HL-60 (cell line): ENCODE measurements at regions not wholly inside any gene's neighbourhood (a gene's known extent, or its start where the extent isn't known, plus 50 kb on each side); places are given as distances from the start of the nearest gene placed in this dataset.

ENCODE experiments used
- POLR2AphosphoS5 ChIP-seq: IDR thresholded peaks from 2 replicates; pipeline ENCODE4 v1.6.1; 2012; ENCODE audit warnings: low read depth
- TF ChIP-seq, protein P1 (sequence below): IDR thresholded peaks from one replicate; pipeline ENCODE4 v1.5.1; 2011; ENCODE audit warnings: low read length, control low read depth, inconsistent platforms; ENCODE audit not compliant: insufficient read depth

DNA sequence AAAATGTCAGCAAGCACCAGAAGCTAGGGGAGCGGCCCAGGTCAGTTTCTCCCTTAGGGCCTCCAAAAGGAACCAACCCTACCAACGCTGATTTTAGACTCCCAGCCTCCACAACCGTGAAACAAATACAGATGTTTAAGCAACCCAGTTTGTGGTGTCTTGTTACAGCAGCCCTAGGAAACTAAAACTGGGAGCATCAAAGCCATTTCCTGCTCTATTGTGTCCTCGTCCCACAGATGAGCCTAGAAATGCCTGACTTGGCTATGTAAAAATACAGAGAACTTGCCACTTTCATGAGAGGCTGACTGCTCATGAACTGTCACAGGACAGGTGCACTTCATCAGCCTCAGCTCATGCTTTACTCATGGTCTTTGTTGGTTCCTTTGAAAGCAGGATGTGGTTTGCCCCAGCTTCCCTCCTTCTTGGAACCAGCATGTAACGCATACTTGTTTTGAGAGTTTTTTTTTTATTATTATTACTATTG is 97.6 kb upstream of the SLC39A10 start:
- TF ChIP-seq, protein P1, sequence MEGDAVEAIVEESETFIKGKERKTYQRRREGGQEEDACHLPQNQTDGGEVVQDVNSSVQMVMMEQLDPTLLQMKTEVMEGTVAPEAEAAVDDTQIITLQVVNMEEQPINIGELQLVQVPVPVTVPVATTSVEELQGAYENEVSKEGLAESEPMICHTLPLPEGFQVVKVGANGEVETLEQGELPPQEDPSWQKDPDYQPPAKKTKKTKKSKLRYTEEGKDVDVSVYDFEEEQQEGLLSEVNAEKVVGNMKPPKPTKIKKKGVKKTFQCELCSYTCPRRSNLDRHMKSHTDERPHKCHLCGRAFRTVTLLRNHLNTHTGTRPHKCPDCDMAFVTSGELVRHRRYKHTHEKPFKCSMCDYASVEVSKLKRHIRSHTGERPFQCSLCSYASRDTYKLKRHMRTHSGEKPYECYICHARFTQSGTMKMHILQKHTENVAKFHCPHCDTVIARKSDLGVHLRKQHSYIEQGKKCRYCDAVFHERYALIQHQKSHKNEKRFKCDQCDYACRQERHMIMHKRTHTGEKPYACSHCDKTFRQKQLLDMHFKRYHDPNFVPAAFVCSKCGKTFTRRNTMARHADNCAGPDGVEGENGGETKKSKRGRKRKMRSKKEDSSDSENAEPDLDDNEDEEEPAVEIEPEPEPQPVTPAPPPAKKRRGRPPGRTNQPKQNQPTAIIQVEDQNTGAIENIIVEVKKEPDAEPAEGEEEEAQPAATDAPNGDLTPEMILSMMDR: no peak
- TF ChIP-seq POLR2AphosphoS5: peak; percentile 35; the same call in 1 of the 2 replicates
